Right ventricle myocardium superior (tissue), 1 donor: ENCODE measurements at regions not wholly inside any gene's neighbourhood (a gene's known extent, or its start where the extent isn't known, plus 50 kb on each side); places are given as distances from the start of the nearest gene placed in this dataset.
"Not testable (repeated sequence)": the region's sequence is repeated elsewhere in the genome, so short reads cannot be mapped to it uniquely, and the experiment has no call there.

Experiments
- ATAC-seq: fragments of 200-7000 bp; cut with Tn5 transposase; one replicate; pipeline ENCODE4 v1.9.1; 2020; ENCODE audit warnings: mild to moderate bottlenecking; ENCODE audit not compliant: poor library complexity
- DNase-seq: peaks from one replicate; pipeline ENCODE4 v3.0.0-alpha.2; 2020
- intact Hi-C: fragments of 100-400 bp; cut with DNase I; formaldehyde crosslinking; loops from one replicate; pipeline ENCODE4 v1.11.2; 2022
- donor health status: DM: no; HTN: yes; CAD: no; lungs with severe emphysema.

GRCh38 chr12:47362126-47362705 lies 282.5 kb upstream of the AMIGO2 start:
- ATAC-seq, result no peak
- DNase-seq, result no peak
- intact Hi-C loops, result no loop called here

- ATAC-seq (peak; percentile 68), DNase-seq (no peak)
- intact Hi-C loops, result no loop called here
These were observed 281.7 kb upstream of the AMIGO2 start for GRCh38 chr12:47361389-47362021.

GRCh38 chr12:47360771-47361388 lies 281.1 kb upstream of the AMIGO2 start:
- DNase-seq, result no peak
- peak; percentile 69 for ATAC-seq
- intact Hi-C loops, result no loop called here

DNA sequence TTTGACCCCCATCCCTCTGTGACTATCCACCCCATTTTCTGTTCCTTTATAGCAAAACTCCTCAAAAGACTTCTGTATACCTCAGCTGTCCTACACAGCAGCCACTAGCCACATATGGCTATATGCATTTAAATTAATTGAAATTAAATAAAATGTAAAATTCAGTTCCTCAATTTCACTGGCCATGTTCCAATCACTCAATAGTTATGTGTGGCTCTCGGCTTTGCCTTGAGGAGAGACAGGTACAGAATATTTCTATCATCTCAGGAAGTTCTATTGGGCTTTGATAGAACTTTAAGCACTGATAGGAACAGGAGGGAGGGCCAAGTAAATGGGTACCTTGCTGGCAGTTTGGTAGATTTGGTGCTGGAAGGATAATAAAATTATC lies 280.3 kb upstream of the AMIGO2 start:
- DNase-seq (no peak), ATAC-seq (no peak)
- intact Hi-C loops, result no loop called here

DNA sequence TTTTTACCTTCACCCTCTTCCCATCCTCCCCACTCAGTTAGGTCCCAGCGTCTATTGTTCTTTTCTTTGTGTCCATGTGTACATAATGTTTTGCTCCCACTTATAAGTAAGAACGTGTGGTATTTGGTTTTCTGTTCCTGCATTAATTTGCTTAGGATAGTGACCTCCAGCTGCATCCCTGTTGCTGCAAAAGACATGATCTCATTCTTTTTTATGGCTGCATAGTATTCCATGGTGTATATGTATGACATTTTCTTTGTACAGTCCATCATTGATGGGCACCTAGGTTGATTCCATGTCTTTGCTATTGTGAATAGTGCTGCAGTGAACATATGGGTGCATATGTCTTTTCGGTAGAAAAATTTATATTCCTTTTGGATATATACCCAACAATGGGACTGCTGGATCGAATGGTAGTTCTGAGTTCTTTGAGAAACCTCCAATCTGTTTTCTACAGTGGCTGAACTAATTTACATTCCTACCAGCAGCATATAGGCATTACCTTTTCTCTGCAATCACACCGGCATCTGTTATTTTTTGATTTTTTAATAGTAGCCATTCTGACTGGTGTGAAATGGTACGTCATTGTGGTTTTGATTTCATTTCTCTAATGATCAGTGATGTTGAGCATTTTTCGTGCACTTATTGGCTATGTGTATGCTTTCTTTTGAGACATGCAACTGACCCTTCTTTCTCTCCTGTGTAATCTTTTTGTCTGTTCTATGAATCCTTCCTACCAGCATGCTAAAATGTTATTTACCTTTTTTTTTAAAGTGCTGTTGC lies 279.7 kb upstream of the AMIGO2 start:
- no peak for ATAC-seq
- intact Hi-C loops, result no loop called here
- no peak for DNase-seq

- intact Hi-C loops, ATAC-seq, DNase-seq: not testable (repeated sequence)
These were observed 277.2 kb upstream of the AMIGO2 start for GRCh38 chr12:47357006-47357405.

DNA sequence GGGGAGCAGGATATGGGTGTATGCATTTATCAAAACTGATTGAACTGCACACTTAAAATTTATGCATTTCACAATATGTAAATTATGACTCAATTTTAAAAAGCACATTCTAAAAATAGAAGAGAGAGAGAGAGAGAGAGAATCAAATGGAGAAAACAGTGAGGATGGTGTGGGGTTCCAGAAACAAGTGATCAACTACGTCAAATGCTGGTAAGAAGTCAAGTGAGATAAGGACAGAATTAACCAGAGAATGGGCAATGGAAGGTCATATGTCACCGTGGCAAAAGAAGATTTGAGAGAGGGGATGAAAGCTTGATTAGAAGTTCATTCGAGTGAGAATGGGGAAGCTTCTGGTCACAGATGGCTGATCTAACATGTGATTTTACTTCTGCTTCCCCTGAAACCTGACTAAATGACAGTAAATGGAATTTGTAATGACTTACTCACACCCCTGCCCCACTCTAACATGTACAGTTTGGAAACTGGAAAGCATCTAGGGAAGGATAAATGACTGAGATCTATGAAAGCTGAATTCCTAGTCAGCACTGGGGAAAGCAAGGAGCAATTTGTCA lies 276.5 kb upstream of the AMIGO2 start:
- ATAC-seq (peak; percentile 49), DNase-seq (no peak)
- intact Hi-C loops, result no loop called here

- no peak for DNase-seq
- intact Hi-C loops, result no loop called here
- ATAC-seq, result no peak
These were observed 273.7 kb upstream of the AMIGO2 start for GRCh38 chr12:47353508-47353907.

GRCh38 chr12:47352067-47352466 lies 272.3 kb upstream of the AMIGO2 start:
- ATAC-seq, result no peak
- DNase-seq, result no peak
- intact Hi-C loops, result no loop called here

DNA sequence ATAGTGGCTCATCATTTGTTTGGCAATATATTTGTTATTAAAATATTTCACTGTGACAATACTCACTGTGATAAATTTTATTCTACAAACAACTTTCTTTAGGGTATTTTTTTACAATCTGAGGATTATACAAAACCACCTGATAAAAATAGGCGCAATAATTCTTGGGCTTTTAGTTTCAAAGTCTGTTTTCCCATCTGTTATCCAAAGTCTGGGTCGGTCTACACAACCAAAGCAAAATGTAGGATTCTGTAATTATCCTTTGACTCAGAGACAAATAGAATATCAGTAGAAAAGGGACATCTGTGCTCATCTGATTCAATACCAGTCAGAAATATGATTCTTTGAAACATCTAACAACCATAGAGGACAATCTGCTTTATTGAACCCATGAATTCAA lies 271.8 kb upstream of the AMIGO2 start:
- intact Hi-C loops, result no loop called here
- ATAC-seq, result no peak
- no peak for DNase-seq

GRCh38 chr12:47350062-47350408 lies 270.3 kb upstream of the AMIGO2 start:
- DNase-seq, result no peak
- intact Hi-C loops, result no loop called here
- ATAC-seq, result no peak

DNA sequence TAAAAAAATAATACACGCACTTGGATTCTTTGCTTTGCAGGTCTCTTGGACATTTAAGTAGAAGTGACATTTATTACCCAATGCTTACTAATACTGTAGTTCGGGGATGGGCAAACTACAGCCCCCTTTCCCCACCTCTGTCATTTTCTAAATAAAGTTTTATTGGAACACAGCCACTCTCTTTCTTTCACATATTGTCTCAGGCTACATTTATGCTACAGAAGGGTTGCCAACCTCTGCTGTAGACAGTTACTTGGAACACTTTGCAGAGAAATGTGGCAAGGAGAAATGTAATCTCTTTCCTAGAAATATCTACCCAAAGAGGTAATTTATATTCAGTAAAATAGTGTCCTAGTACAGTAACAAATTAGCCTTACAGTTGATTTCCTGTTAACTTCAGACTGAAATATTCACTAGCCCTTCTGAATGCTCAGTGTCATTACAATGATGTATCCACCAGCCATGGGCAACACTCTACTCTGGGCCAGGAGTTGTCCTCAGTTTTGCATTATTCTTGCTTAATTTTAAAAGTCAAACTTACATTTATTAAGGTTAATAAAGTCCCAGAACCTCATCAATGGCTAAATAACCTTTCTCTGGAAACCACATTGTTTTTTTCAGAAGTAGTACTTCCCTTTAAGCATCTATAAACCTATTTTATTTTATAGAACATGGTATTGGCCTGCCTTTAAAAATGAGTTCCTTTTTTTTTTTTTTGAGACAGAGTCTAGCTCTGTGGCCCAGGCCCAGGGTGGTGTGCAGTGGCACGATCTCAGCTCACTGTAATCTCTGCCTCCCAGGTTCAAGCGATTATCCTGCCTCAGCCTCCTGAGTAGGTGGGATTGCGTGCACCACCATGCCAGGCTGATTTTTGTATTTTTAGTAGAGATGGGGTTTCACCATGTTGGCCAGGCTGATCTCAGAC lies 269.6 kb upstream of the AMIGO2 start:
- intact Hi-C loops, result no loop called here
- no peak for DNase-seq
- ATAC-seq, result no peak

DNA sequence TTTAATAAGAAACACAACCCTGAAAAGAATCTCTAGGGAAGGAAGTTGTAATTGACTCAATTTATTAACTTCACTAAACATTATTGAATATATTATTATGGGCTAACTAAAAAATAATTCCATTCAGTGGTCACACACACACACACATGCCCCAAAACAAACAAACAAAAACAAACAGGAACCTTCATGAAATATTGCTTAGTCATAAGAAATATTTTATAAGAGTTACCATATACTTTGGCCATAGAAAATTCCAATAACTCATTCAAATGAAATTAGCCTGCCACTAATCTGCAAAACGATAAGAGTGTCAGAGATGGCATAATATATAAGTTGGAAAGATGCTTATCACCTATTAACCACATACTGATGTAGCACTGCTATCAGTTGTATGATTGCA lies 268.4 kb upstream of the AMIGO2 start:
- ATAC-seq, result no peak

GRCh38 chr12:47346251-47347019 lies 266.7 kb upstream of the AMIGO2 start:
- DNase-seq (no peak), ATAC-seq (no peak)
- intact Hi-C loops, result no loop called here

More for the DNA sequence above, 268.4 kb upstream of the AMIGO2 start:
- no peak for DNase-seq
- intact Hi-C loops, result no loop called here

DNA sequence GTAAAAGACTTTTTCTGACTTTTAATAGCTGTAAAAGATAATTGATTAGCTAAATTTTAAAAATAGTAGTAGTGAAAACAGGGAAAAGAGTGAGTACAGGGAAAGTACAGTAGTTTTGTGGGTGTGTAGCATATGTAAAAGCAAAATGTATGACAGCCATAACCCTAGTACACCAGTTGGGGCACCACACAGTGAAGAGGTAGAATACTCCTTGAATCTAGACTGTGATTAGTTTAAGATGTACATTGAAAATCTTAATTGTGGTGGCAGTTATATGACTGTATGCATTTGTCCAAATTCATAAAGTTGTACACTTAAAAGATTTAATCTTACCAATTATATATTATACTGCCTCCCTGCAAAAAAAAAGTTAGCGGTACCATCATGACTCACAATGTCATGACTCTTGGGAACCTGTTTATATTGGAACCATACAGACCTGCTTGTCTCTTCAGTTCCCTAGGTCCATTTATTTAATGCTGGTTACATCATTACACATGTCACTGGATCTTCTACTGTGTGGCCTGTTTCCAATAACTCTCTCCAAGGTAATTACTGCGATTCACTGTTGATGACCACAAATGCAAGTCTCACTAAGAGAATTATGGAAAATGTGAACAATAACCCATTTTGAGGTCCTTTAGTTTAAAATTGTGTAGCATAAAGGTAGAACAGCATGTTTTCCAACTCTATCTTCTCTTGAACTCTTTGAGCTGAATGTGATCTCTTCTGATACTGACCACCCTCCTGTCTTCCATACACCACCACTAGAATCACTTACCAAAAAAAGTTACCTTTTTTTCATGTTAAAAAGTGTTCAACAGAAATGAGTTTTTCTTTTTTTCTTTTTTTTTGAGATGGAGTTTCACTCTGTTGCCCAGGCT lies 264.2 kb upstream of the AMIGO2 start:
- intact Hi-C loops, result no loop called here
- DNase-seq (no peak), ATAC-seq (no peak)

GRCh38 chr12:47340411-47341015 lies 260.8 kb upstream of the AMIGO2 start:
- intact Hi-C loops, result no loop called here
- no peak for DNase-seq
- no peak for ATAC-seq
